Liver (tissue), 3 donors: ENCODE measurements at regions not wholly inside any gene's neighbourhood (a gene's known extent, or its start where the extent isn't known, plus 50 kb on each side); places are given as distances from the start of the nearest gene placed in this dataset.

Source experiments
- ATF3 ChIP-seq: IDR thresholded peaks from 2 replicates; pipeline ENCODE4 v1.6.1; 2016; ENCODE audit warnings: antibody characterized with exemption
- CTCF ChIP-seq: fragments of 150-350 bp; IDR thresholded peaks from 2 replicates; pipeline ENCODE4 v1.5.1; 2017; ENCODE audit warnings: improper control_type of control experiment, low read depth, low read length; ENCODE audit not compliant: missing input control
- EGR1 ChIP-seq, 2 donors: IDR thresholded peaks; 2 replicates each; pipeline ENCODE4 v1.6.1; 2016 to 2018; ENCODE audit warnings: antibody characterized with exemption in 2 of 2, low read depth in 2 of 2
- MAX ChIP-seq: IDR thresholded peaks from 2 replicates; pipeline ENCODE4 v1.6.1; 2016; ENCODE audit warnings: antibody characterized with exemption
- NR2F2 ChIP-seq: IDR thresholded peaks from 2 replicates; pipeline ENCODE4 v1.6.1; 2016; ENCODE audit warnings: antibody characterized with exemption
- RAD21 ChIP-seq, 2 donors: IDR thresholded peaks; 2 replicates each; pipeline ENCODE4 v1.6.1; 2016; ENCODE audit warnings: antibody characterized with exemption in 2 of 2, mild to moderate bottlenecking in 2 of 2
- REST ChIP-seq: IDR thresholded peaks from 2 replicates; pipeline ENCODE4 v1.6.1; 2016; ENCODE audit warnings: antibody characterized with exemption, mild to moderate bottlenecking
- RXRA ChIP-seq, 2 donors: IDR thresholded peaks; 2 replicates each; pipeline ENCODE4 v1.6.1; 2017 to 2018; ENCODE audit warnings: antibody characterized with exemption in 2 of 2, mild to moderate bottlenecking in 1 of 2
- donor health status: healthy.
- donor health status: healthy.

- TF ChIP-seq CTCF (no peak), MAX (no peak), RXRA (IDR thresholded peaks at IDR 0.05) (no peak), NR2F2 (no peak), ATF3 (no peak), REST (no peak), RAD21 (IDR thresholded peaks at IDR 0.05) (no peak), EGR1 (IDR thresholded peaks at IDR 0.05; ENCODE audit: low read depth in 2 of 2) (no peak)
Measured at GRCh38 chr13:73880365-73880764, 253.8 kb downstream of the KLF12 start.
